ENCODE measurements at regions not wholly inside any gene's neighbourhood (a gene's known extent, or its start where the extent isn't known, plus 50 kb on each side); places are given as distances from the start of the nearest gene placed in this dataset.

DNA sequence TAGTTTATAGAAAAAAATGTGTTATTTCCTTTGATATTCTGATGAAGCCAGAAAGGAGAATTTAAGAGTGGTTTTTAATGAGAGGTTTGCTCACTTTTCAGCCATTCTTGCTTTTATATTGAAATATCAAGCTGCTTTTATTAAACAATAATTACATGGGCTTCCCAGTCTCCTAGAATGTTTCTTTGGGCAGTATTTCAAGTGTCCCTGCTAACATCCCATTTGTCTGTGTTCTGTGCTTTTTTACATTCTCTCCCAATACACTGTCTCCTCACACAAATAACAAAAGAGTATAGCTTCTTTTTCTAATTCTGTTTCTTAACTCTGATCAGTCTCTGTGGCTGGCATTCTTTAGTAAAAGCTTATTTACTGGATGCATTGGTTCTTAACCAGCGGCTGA, 145.4 kb downstream of the TPH2 start:
- TF ChIP-seq, protein P1, sequence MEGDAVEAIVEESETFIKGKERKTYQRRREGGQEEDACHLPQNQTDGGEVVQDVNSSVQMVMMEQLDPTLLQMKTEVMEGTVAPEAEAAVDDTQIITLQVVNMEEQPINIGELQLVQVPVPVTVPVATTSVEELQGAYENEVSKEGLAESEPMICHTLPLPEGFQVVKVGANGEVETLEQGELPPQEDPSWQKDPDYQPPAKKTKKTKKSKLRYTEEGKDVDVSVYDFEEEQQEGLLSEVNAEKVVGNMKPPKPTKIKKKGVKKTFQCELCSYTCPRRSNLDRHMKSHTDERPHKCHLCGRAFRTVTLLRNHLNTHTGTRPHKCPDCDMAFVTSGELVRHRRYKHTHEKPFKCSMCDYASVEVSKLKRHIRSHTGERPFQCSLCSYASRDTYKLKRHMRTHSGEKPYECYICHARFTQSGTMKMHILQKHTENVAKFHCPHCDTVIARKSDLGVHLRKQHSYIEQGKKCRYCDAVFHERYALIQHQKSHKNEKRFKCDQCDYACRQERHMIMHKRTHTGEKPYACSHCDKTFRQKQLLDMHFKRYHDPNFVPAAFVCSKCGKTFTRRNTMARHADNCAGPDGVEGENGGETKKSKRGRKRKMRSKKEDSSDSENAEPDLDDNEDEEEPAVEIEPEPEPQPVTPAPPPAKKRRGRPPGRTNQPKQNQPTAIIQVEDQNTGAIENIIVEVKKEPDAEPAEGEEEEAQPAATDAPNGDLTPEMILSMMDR (IDR thresholded peaks at IDR 0.05), result no peak
- TF ChIP-seq POLR2A (IDR thresholded peaks at IDR 0.05), result no peak
- no peak for TF ChIP-seq EP300 (IDR thresholded peaks at IDR 0.05; ENCODE audit: low read depth)
- no peak for TF ChIP-seq POLR2AphosphoS5 (IDR thresholded peaks at IDR 0.05)
